ENCODE measurements at regions not wholly inside any gene's neighbourhood (a gene's known extent, or its start where the extent isn't known, plus 50 kb on each side); places are given as distances from the start of the nearest gene placed in this dataset.

DNA sequence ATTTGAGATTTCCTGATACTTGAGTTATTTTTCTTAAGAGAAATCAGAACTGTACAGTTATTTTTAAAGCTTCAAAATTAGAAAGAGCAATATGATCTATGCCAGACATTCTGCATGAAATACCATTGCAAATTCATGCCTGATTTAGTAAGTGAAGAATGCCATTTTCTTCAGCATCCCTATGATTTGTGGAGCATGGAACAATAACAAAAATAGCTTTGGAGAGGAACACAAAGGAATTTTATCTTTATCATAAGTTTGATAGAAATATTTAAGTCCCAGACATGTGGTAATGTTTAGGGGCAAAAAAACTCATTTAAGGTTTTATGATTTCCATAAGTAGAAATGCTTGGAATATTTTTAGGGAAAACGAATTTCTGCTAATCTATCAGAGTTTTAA is 1863.4 kb downstream of the EFNA5 start:
- DNase-seq, result no peak

DNA sequence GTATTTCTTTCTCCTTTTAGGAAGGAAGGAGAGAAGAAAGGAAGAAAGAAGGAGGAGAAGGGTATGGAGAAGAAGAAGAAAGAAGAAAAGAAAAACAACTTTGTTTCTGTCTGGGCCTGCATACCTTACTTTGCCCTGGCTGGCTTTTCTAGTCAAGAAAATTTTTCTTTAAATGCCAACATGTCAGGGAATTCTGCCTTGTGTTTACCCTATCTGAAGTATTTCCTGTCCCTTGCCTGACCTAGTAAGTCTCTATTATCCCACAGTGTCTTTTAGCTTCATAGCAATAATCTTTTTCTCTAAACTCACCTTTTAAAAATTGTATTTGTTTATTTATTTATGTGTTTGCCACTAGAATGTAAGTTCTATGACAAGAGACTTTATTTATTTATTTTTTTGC is 1864.1 kb downstream of the EFNA5 start:
- no peak for DNase-seq

DNA sequence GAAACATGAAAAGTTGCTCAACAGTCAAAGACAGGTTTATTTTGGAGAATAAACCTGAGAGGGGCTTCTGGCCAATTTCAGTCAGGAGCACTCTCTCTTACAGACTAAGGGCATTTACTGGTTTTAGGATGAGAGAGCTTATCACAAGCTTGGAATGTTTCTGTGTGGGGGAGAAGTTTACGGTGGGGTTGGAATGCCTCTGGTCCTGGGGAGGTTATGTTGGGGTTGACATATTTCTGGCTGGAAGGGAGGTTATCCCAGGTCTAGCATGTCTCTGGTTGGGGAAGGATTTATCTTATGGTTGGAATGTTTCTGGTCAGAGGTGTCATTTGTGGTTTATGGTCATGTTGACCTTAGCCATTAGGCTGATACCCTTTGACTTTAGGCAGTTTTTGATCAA is 1867.3 kb downstream of the EFNA5 start:
- DNase-seq, result no peak

DNA sequence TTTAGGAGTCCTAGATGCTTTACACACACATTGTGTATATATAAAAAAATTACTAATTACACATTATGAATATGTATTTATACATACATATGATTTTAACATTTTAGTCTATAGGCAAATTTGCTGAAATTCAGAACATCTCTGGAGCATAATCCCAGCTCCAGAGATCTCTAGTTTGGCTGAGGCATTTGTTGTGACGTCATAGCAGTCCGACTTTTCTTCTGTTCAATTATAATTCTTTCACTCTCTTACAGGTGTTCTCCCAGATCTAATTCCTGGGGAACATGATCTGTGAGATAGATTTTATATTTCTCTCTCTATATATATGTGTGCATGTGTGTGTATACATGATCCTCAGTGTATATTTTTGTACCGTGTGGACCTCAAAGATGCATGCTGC is 1876.2 kb downstream of the EFNA5 start:
- DNase-seq, result no peak

DNA sequence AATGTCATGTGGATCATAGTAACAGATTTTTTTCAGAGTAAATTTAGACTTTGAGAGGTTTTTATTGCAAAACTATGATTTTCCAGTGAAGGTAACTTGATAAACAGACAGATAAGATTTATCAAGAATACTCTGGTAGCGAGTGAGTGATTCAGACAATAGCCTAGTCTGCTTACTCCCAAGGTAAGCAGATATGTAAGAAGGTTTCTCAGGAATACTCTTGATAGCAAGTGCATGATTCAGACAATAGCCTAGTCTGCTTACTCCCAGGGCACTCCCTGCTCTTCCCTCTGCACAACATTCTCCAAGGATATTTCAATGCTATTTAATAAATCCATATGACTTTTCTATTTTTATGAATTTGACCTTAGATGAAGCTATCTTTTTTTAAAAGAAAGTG is 1881.5 kb downstream of the EFNA5 start:
- no peak for DNase-seq

DNA sequence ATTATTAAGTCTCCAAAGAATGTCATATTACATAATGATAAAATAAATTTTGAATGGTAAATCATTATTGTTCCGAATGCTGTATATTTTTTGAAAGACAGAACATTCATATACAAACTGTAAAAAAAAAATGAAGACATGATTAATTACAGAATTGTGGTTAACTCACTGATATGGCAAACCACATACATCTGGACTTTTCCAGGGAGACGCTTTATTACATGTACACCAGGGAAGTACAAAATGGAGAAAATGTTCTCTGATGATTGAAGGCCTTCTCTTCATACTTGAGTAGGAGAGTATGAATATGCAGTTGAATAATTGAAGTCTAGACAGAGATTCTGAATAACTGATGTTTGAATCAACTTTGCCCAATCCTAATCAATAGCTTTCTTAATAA is 1886.9 kb downstream of the EFNA5 start:
- no peak for DNase-seq

DNA sequence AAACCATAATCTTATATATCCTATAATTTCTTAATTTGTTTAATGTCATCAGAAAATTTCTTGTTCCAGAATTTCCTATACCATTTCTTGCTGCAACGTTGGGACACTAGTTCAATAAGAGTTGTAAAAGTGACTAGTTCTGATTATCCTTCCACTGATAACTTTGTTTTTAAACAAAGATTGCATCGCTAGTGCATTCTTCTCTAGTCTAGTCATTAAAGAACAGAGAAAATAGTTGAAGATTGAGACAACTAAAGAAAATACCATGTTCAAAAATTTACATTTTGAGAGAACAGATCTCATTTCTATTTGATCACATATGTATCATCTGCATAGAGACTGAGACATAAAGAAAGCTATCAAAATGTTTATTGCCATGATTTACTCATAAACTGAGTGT is 1888.2 kb downstream of the EFNA5 start:
- no peak for DNase-seq

DNA sequence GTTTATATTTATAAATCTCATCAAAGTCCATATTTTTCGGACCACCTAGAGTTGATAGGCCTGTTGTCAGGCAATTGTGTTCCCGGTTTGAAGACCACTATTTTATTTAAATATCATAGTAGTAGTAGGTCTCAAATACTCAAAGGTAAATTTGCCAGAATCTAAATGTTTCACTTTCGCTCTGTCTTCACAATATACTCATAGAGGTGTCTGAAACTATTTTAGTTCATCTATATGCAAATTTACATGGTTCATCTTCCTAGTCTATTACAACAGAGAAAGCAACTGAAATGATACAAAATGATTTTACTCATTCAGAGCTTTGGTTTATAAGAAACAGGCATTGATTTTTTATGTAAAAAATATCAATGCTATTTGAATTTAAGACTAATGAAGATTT is 1897.5 kb downstream of the EFNA5 start:
- no peak for DNase-seq

DNA sequence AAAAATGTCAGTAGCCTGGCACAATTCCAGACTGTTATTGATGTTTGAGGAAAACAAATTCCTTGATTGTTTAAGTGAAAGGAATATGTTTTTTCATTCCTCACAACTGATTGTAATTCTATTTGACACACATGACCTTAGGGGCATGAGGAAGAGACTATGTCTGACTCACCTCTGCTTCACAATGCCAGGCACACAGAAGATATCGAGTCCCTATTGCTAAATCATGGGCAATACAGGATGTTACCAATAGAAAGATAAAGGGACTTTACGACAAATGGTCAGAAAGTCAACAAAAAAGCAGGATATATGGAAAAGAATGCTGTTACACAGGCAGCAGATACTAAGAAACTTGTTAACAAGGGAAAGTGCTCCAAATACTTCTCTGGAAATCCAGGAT is 1903.5 kb downstream of the EFNA5 start:
- DNase-seq, result no peak

DNA sequence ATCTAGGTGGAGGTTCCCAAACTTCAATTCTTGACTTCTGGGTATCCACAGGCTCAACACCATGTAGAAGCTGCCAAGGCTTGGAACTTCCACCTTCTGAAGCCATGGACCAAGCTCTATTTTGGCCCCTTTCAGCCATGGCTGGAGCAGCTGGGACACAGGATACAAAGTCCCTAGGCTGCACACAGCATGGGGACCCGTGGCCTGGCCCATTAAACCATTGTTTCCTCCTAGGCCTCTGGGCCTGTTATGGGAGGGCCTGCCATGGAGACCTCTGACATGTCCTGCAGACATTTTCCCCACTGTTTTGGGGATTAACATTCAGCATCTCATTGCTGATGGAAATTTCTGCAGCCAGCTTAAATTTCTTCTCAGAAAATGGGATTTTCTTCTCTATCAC is 1908.0 kb downstream of the EFNA5 start:
- DNase-seq, result no peak

DNA sequence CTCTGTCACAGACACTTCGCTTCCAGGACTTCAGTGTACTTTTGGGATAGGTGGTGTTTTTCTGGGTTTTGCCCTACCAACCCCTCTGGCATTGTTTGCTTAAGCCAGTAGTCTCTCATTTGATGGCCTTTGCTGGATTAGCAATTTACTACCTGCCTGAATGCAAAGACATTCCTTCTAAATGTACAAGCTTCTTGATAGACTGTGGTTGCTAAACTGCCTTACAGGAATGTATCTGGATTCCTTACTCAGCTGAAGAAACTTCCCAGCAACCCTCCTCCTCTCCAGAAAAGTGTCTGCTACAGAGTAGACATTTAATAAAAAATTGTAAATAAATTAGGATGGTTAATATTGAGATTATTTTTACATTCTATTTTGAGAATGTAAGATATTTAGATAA is 1916.7 kb downstream of the EFNA5 start:
- DNase-seq, result no peak

DNA sequence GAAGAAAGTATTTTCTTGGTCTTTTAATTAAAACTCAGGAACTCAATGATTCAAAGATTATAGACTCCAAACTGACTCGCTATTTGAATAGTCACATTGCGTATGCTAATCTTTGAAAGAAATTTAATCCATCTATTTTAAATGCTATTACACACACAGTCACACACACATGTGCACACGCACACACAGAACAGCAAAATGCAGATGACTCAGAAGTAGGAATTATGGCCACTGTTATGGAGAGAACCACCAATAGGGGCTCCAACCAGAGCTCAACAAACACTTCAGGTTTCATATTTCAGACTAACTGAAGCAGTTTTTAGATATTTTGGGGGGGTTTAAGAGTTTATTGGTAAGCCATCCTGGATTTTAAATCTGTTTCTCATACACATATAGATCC is 1917.9 kb downstream of the EFNA5 start:
- DNase-seq, result no peak

DNA sequence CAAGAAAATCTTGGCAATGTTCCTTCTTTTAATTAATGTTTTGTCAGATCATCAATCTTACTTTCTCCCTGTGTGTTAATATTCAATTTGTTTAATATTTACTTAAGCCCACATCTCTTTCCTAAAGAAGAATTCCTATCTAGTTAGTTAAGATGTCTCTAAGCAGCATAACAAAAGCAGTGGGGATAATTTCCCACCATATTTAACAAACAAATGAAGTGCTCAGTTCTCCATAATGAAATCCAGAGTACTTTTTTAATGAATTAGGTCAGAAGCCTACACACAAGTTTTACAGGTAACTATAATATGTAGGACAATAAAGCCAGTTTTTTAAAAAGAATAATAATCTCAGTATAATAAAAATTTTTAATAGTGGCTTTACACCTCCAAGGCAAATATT is 1918.8 kb downstream of the EFNA5 start:
- DNase-seq, result no peak

DNA sequence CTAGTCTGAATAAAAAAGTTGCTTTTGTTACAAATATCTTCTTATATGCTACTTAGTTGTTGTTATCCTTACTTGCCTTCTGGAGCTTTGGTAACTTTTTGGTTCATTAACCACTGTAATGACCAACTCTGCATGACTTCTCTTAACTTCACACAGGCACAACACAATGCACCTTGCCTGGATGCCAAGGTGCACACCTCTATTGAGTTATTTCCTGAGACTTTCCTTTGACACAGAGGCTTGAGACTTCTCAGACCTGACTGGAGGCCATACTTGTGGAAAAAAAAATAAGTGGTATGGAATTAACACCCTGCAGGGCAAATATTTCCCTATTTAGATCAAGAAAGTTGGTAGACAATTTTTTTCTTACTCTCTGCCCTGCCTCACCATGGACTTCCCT is 1925.6 kb downstream of the EFNA5 start:
- DNase-seq, result no peak

DNA sequence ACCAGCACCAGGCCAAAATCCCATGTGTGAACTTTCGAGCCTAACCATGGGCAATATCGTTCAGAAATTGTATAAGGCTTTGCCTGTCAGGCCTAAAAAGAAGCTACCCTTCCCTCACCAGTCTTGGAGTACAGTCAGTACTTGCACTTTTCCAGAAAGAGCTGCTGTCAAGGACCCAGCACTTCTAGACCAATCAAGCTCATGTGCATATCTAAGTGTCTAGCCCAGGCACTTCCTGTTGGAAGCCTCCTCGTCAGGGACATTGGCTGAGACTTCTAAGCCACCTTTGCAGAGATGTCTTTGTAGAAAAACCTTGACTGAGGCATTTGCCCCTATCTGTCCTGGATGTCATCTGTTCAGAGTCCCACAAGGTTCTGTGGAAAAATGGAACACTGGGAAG is 1930.5 kb downstream of the EFNA5 start:
- DNase-seq, result no peak

DNA sequence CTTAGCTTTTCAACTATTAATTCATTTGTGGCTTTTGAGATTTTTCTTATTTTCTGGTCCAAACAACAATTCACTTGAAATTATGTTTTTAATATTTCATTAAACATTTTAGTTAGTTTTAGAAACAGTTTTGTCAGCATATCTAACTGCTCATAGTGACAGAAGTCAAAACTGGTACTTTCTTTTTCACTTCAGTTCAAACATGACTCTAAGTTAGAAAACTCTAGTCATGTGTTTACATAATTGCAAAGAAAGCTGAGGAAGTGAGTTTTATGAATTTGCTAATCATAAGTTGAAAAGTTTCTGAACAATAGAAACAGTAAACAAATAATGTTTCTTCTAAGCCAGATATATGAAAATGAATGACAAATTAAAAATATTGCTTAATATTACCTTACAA is 1931.0 kb downstream of the EFNA5 start:
- DNase-seq, result no peak

DNA sequence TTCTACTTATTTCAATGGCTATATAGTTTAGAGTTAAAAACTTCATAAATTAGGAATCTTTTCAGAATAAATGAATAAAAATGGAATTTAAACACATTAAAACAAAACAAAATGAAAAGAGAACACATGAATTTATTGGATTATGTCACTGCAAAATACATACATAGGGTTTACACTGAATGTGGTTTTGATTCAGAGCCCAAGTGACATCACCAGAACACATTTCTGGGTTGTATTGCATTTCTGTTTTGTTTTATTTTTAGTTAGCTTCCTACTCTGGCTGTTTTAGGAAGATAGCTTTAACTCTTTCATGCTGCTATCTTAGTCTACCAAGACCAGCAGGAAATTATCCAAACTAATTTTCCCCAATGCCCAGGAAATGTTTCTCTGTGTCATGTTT is 1935.0 kb downstream of the EFNA5 start:
- DNase-seq, result no peak

DNA sequence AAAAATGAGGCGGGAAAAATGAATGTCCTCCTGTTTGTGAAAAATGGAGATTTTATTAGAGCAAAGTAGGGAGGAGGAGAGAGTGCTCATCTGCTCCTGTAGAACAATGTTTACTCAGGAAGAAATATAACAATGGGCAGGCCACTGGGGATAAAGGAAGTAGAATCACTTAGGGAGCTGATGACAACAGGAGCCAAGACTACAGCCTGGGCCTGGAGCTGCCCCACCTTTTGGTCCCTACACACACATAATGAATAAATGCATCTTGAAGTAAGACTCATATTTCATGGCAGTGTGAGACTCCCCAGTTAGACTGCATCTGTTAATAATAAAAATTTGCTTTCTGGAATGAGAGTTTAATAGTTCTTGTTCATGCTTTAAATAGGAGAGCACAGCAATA is 1939.8 kb downstream of the EFNA5 start:
- DNase-seq, result no peak

DNA sequence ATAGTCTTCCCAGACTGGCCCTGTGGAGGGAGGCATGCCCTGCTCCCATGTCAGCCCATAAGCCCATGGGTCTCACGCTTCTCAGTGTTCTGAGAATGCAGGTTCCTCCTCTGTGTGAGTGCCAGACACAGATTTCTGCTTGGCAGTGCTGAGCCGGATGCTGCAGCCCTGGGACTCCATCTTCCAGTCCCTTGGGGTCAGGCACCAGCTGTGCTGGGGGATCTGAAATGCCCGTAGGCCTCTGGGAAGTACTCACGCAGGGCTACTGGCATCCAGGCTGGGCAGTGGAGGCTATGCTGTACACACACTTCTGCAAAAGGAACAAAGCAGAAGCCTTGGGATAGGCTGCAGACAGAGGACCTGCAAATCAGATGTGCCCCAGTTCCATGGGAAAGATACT is 1944.6 kb downstream of the EFNA5 start:
- no peak for DNase-seq

DNA sequence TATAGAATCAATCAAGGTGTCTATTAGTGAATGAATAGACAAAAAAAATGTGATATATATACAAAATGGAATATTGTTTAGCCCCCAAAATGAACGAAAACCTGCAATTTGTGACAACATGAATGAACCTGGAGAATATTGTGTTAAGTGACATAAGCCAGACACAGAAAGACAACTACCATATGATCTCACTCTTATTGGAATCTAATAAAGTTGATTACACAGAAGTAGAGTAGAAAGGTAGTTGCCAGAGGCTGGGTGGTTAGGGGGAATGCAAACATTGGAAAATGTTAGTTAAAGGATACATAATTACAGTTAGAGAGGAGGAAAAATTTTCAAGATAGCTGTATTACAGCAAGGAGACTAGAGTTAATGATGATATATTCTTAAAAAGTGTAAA is 1962.3 kb downstream of the EFNA5 start:
- no peak for DNase-seq

DNA sequence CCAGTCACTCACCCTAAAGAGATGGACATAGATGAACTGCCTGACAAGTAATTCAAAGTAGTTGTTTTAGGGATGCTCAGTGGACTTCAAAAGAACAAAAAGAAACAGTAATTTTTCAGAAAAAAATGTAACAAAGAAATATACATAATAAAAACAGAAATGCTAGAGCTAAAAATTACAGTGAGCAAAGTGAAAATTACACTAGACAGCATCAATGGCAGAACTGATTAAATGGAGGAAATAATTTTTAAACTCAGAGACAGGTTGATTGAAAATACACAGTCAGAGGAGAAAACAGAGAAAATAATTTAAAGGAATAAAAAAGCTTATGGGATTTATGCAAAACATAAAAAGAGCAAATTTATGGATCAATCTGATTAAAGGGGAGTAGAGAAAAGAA is 1968.4 kb downstream of the EFNA5 start:
- no peak for DNase-seq

DNA sequence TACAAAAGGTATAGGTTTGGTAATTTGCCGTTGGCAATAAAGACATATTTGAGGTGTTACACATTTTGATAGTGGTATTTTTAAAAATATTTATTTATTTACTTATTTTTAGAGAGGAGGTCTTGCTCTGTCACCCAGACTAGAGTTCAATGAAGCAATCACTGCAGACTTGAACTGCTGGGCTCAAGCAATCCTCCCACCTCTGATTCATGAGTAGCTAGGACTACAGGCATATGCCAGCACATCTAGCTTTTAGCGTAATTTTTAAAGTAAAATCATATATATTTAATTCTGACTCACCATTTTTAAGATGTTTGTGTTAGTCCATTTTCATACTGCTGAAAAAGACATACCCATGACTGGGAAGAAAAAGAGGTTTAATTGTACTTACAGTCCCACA is 1974.3 kb downstream of the EFNA5 start:
- no peak for DNase-seq

DNA sequence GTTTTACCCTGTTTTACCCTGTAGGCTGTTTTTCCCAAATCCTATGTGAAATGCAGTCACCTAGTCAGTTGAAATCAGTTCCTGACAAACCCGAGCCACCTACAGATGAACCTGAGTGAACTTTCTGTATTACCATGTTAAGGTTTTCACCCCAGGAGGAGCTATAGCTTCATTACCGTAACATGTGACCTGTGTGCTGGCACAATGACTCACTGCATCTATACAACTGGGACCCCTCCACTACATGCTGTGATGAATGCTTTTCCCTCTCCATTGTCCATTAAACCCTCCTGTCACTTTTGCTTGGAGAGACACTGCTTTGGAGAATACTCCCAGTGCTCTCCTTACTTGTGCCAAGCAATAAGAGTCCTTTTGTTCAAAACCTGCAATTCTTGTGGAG is 1974.8 kb downstream of the EFNA5 start:
- DNase-seq, result no peak

DNA sequence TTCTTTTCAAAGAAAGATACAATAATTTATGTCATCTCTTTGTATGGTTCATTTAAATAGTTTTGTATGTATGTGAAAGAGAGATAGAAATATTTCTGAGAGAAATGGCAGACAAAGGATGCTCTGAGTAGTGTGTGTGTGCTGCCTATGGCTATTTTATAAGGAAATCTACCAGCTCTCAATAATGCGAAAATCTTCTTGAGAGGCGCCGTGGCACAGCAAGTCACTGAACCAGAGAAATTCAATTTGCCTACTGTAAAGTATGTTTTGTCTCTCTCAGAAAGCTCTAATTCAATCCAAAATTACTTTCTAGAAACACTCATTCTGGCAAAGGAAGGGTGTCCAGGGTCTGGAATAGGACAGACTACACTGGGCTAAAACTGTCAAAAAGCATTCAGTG is 1981.1 kb downstream of the EFNA5 start:
- no peak for DNase-seq

DNA sequence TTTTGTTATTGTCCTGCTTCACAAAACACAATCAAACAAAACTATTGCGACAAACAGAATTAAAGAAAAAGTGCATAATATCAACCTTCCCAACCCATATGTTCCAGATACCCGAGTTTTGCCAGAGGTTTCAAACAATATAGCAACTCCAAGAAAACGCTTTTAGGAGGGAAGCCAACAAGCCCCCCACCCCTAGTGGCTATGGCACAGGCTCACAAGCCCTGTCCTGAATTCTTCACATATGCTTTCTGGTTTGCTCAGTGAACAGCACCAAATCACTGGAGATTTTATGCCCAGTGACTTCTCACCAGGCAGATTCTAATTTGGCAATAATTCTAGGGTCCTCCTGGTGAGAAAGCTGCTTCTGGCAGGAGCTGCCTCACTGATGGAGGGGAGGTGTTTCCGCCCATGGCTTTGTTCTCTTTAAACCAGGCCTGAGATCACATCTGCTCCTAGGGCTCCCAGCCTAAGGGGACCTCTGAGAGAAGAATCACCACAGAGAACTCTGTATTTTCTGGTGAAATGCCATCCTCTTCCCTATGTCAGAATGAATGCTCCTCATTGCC is 1982.4 kb downstream of the EFNA5 start:
- no peak for DNase-seq
